HepG2 (cell line): ENCODE measurements at regions not wholly inside any gene's neighbourhood (a gene's known extent, or its start where the extent isn't known, plus 50 kb on each side); places are given as distances from the start of the nearest gene placed in this dataset.

ENCODE experiments used
- ATAC-seq: fragments of 200-7000 bp; cut with Tn5 transposase; 3 replicates; pipeline ENCODE4 v1.9.1; 2020; ENCODE audit warnings: mild to moderate bottlenecking, moderate library complexity
- BruUV-seq: library from RNA; stranded (reverse); fragments of 400-500 nt; replicated peaks from 2 replicates; lab custom pipeline; 2021; lab: Mats Ljungman, UMichigan
- CTCF ChIA-PET: fragments of 300-600 bp; formaldehyde crosslinking; extraction: SDS; loops from one replicate; lab custom pipeline; 2021; ENCODE audit warnings: low total read pairs, inconsistent platforms, low intra/inter-chr PET ratio; lab: Yijun Ruan, JAX
- POLR2A ChIA-PET: fragments of 350-600 bp; sonication (Branson Sonifier 250); formaldehyde crosslinking; loops from one replicate; lab custom pipeline; 2020; ENCODE audit warnings: antibody characterized with exemption, inconsistent platforms; lab: Yijun Ruan, JAX
- DNase-seq: peaks from one replicate; pipeline ENCODE4 v3.0.0-alpha.2; 2015; ENCODE audit warnings: low spot score
- FAIRE-seq: peaks from 3 replicates; lab custom pipeline; 2011; peaks lifted over from hg19 to GRCh38; lab: Jason Lieb, UNC
- H2AFZ ChIP-seq: one replicate; pipeline ENCODE4 v1.6.1; 2011; ENCODE audit warnings: low read length, inconsistent platforms
- H3K27ac ChIP-seq: fragments of 300-600 bp; 3 replicates; pipeline ENCODE4 v1.8.0; 2011; ENCODE audit warnings: mixed run types, mild to moderate bottlenecking, mixed read lengths, low read length, inconsistent platforms; ENCODE audit not compliant: insufficient read depth; ENCODE audit errors: extremely low read length
- H3K27me3 ChIP-seq, 2 experiments: fragments of 200-600 bp in 1 of 2; 2 replicates in 1 of 2; 3 replicates in 1 of 2; pipeline versions ENCODE4 v1.6.0 to v1.8.0; 2011; ENCODE audit warnings: low read length in 2 of 2, mild to moderate bottlenecking in 2 of 2, moderate library complexity in 2 of 2, inconsistent platforms in 1 of 2; ENCODE audit not compliant: insufficient read depth in 2 of 2, control insufficient read depth in 1 of 2
- H3K36me3 ChIP-seq, 2 experiments: fragments of 200-600 bp in 1 of 2; replicated peaks in 1 of 2; 2 replicates in 1 of 2; 3 replicates in 1 of 2; pipeline versions ENCODE4 v1.5.1 to v1.8.0; 2011; ENCODE audit warnings: low read length in 2 of 2, inconsistent platforms in 1 of 2; ENCODE audit not compliant: insufficient read depth in 2 of 2, control insufficient read depth in 1 of 2
- H3K4me1 ChIP-seq: 2 replicates; pipeline ENCODE4 v1.5.1; 2012; ENCODE audit warnings: low read length, inconsistent platforms; ENCODE audit not compliant: insufficient read depth
- H3K4me2 ChIP-seq: 2 replicates; pipeline ENCODE4 v1.6.0; 2011; ENCODE audit warnings: low read depth, low read length, inconsistent platforms
- H3K4me3 ChIP-seq, 3 experiments: fragments of 200-600 bp in 1 of 3; sonication (generic), shearing (Covaris generic) in 1 of 3; replicated peaks in 1 of 3; 2 replicates each; pipeline ENCODE4 v1.5.1; 2011 to 2016; ENCODE audit warnings: low read length in 3 of 3, inconsistent platforms in 2 of 3, low read depth in 2 of 3, mild to moderate bottlenecking in 2 of 3, control low read depth in 1 of 3, mixed read lengths in 1 of 3; ENCODE audit not compliant: insufficient read depth in 1 of 3
- H3K79me2 ChIP-seq: one replicate; pipeline ENCODE4 v1.6.1; 2011; ENCODE audit warnings: low read length, inconsistent platforms; ENCODE audit not compliant: insufficient read depth
- H3K9ac ChIP-seq: 2 replicates; pipeline ENCODE4 v1.6.0; 2011; ENCODE audit warnings: mild to moderate bottlenecking, low read depth, low read length, inconsistent platforms; ENCODE audit not compliant: insufficient read depth
- H3K9me3 ChIP-seq: 2 replicates; pipeline ENCODE4 v1.5.1; 2012; ENCODE audit warnings: mild to moderate bottlenecking, low read length
- H4K20me1 ChIP-seq: 2 replicates; pipeline ENCODE4 v1.6.0; 2011; ENCODE audit warnings: inconsistent platforms, mild to moderate bottlenecking, low read length, moderate library complexity; ENCODE audit not compliant: insufficient read depth
- CSRNP2 ChIP-seq: sonication (generic); formaldehyde crosslinking; conservative IDR thresholded peaks from 2 replicates; pipeline ENCODE4 v1.8.0; 2022; ENCODE audit warnings: low read depth, missing genetic modification reagents
- LBX2 ChIP-seq: sonication (generic); formaldehyde crosslinking; IDR thresholded peaks from 2 replicates; pipeline ENCODE4 v1.5.0; 2020; ENCODE audit warnings: missing genetic modification reagents, mild to moderate bottlenecking, borderline replicate concordance
- MTA3 ChIP-seq: sonication (generic); formaldehyde crosslinking; IDR thresholded peaks from 2 replicates; pipeline ENCODE4 v1.4.0; 2020; ENCODE audit warnings: missing genetic modification reagents
- TRAFD1 ChIP-seq: sonication (generic); formaldehyde crosslinking; IDR thresholded peaks from 2 replicates; pipeline ENCODE4 v1.5.1; 2020; ENCODE audit warnings: missing genetic modification reagents, mild to moderate bottlenecking, borderline replicate concordance
- UBTF ChIP-seq: sonication (generic); formaldehyde crosslinking; IDR thresholded peaks from 2 replicates; pipeline ENCODE4 v1.4.0; 2020; ENCODE audit warnings: mild to moderate bottlenecking, missing genetic modification reagents
- WGBS: methylation state at CpG from one replicate; pipeline ENCODE4 v1.1.6; 2017; ENCODE audit warnings: low lambda C conversion rate; 5-methylcytosine and 5-hydroxymethylcytosine counted together
- in situ Hi-C: cut with HindIII; loops from 2 replicates; pipeline ENCODE4 v1.10.0; 2017; ENCODE audit warnings: low pct_unique_long_range_greater_than_20kb; ENCODE audit not compliant: extremely low pct_ligation_motif_present
- intact Hi-C: fragments of 100-400 bp; cut with micrococcal nuclease; formaldehyde crosslinking; loops from one replicate; pipeline ENCODE4 v1.10.0; 2022; ENCODE audit not compliant: unreplicated experiment

- no peak overlapping the region for H3K4me3 ChIP-seq
- intact Hi-C loops = no loop called here
- ATAC-seq = no peak
- no peak for FAIRE-seq
- no peak for DNase-seq
- H3K9ac ChIP-seq = no peak overlapping the region
- ChIA-PET CTCF (no interaction called here), POLR2A (no interaction called here)
- under 1% methylated on average over 10 of the region's 10 CpGs for WGBS
- H3K4me2 ChIP-seq = no peak overlapping the region
- peaks cover 0 to 4% of the 10 kb centered on the region in 2 experiments; a peak in 2 of 5 replicates for H3K27me3 ChIP-seq
- TF ChIP-seq TRAFD1 (CRISPR knock-in tag) (no peak), UBTF (CRISPR knock-in tag) (no peak), LBX2 (CRISPR knock-in tag) (no peak), MTA3 (CRISPR knock-in tag) (no peak), CSRNP2 (no peak)
- in situ Hi-C loops = no loop called here
- H2AFZ ChIP-seq = no peak overlapping the region
- H3K79me2 ChIP-seq = no peaks in the 10 kb centered on the region
- no TSS peak for BruUV-seq
- no peaks in the 10 kb centered on the region for H3K4me1 ChIP-seq
- no peak overlapping the region for H3K27ac ChIP-seq
- no peaks in the 10 kb centered on the region for H3K36me3 ChIP-seq
- H4K20me1 ChIP-seq = no peaks in the 10 kb centered on the region
- no peaks in the 10 kb centered on the region for H3K9me3 ChIP-seq
Measured at GRCh38 chr6:90386399-90387382, 90.0 kb upstream of the BACH2 start.
